HG02884 (cell line): ENCODE measurements at regions not wholly inside any gene's neighbourhood (a gene's known extent, or its start where the extent isn't known, plus 50 kb on each side); places are given as distances from the start of the nearest gene placed in this dataset.

Experiments
- ATAC-seq: cut with Tn5 transposase; IDR thresholded peaks from one replicate; pipeline ENCODE4 v1.9.1; 2021; ENCODE audit warnings: mild to moderate bottlenecking, moderate library complexity; ENCODE audit not compliant: unreplicated experiment

DNA sequence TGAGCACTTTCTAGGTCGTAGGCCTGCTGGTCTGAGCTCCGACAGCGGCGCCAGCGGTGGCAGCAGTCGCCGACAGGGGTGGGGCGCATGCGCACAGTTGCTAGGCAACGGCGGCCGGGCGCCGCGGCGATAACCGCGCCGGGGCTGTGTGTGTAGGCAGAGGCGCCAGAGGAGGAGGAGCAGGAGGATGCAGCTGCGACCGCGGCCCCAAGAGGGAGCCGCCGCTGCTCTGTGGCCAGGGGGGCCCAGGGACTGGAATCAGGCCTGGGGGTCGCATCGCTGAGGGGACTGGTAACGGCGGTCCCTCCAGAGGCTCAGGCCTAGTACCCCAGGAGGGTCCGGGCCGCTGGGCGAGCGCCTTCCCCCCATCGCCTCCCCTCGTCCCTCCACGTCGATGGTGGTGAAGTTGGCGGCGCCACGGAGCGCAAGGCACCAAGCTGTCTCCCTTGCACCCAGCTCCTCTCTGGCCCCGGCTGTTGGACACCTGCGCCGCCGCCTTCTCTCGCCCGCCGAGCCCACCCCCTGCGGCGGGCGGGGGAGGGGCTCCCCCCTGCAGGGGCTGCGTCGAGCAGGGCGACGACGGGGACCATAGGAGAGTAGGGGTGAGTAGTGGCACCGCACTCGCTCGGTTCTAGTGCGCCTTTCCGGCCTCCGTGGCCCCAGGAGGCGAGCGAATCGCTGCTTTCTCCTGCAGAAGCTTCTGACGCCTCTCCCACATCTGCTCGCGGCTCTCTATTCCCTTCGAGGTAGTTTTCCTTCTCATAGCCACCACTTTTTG, 58.6 kb upstream of the ZC4H2 start, which contains the start of gene ZC3H12B:
Gene ZC3H12B (plus strand): TSS at position 159 of the 778 bp plus-strand sequence.
- peak; percentile 87 for ATAC-seq

DNA sequence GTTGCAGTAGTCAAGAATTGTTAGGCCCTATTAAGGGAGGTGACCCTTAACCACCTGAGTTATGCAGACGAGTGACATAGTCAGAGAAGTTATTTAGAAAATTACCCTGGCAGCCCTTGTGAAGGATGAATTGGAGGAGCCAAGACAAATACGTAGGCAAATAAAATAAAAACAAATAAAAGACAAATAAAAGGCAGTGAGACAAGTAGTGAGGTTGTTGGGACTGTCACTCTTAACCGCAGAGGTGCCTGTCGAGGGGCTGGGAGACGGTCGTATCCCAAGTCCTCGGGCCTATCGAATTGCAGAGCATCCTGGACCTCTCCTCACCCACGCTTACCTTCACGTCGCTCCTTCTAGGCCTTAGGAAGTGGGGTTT, 58.0 kb upstream of the ZC4H2 start:
- peak; percentile 0 for ATAC-seq
